Epithelial cell of esophagus (primary cell): ENCODE measurements at regions not wholly inside any gene's neighbourhood (a gene's known extent, or its start where the extent isn't known, plus 50 kb on each side); places are given as distances from the start of the nearest gene placed in this dataset.
A peak's percentile ranks its signal among the peaks of the same experiment; 100 is the strongest.

Experiments
- DNase-seq: peaks from one replicate; pipeline ENCODE4 v3.0.0; 2010; ENCODE audit warnings: low read depth
- H3K4me3 ChIP-seq: 2 replicates; pipeline ENCODE4 v1.5.1; 2011; ENCODE audit warnings: mild to moderate bottlenecking, low read length, control low read depth
- CTCF ChIP-seq: IDR thresholded peaks from 2 replicates; pipeline ENCODE4 v1.5.1; 2011; ENCODE audit warnings: low read depth, mild to moderate bottlenecking, low read length, control low read depth, inconsistent platforms; ENCODE audit not compliant: insufficient read depth; ENCODE audit errors: missing control alignments

- H3K4me3 ChIP-seq, result no peak overlapping the region
- no peak for TF ChIP-seq CTCF
- DNase-seq, result no peak
Observed at GRCh38 chr1:241424480-241424971, 67.5 kb upstream of the RGS7 start.

- DNase-seq, result peak; percentile 20
- H3K4me3 ChIP-seq, result peak overlapping the region; percentile 22
- peak; percentile 23 for TF ChIP-seq CTCF
Observed at GRCh38 chr1:241423541-241424479, 66.8 kb upstream of the RGS7 start.

- no peak for DNase-seq
- no peak overlapping the region for H3K4me3 ChIP-seq
- no peak for TF ChIP-seq CTCF
Observed at GRCh38 chr1:241422470-241422869, 65.5 kb upstream of the RGS7 start.

GRCh38 chr1:241419986-241420385, 63.0 kb upstream of the RGS7 start:
- DNase-seq, result no peak
- no peak for TF ChIP-seq CTCF
- H3K4me3 ChIP-seq, result no peak overlapping the region

GRCh38 chr1:241417258-241417657, 60.3 kb upstream of the RGS7 start:
- DNase-seq, result no peak
- H3K4me3 ChIP-seq, result no peak overlapping the region
- TF ChIP-seq CTCF, result no peak

GRCh38 chr1:241413974-241414373, 57.0 kb upstream of the RGS7 start:
- no peak overlapping the region for H3K4me3 ChIP-seq
- no peak for TF ChIP-seq CTCF

More at GRCh38 chr1:241413974-241414373, 57.0 kb upstream of the RGS7 start:
- DNase-seq, result no peak
